ENCODE measurements at regions not wholly inside any gene's neighbourhood (a gene's known extent, or its start where the extent isn't known, plus 50 kb on each side); places are given as distances from the start of the nearest gene placed in this dataset.
"Not testable (repeated sequence)": the region's sequence is repeated elsewhere in the genome, so short reads cannot be mapped to it uniquely, and the experiment has no call there.

DNA sequence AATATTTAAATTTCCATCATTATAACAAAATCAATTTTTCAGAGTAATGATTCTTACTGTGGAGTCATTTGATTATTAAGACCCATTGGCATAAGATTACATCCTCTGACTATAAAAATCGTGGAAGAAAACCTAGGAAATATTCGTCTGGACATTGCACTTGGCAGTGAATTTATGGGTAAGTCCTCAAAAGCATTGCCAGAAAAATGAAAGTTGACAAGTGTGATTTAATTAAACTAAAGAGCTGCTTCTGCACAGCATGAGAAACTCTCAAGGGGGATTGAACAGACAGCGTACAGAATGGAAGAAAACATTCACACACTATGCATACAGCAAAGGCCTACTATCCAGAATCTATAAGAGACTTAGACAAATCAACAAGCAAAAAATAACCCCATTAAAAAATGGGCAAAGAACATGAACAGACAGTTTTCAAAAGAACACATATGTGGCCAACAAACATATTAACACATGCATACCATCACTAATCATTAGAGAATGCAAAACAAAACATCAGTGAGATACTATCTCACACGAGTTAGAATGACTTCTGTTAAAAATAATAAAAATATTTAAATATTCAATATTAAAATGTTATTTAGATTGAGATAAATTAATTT, 111.4 kb downstream of the CCDC74A start:
- not testable (repeated sequence) for DNase-seq (ENCODE audit: low read depth in 3 of 3)

DNA sequence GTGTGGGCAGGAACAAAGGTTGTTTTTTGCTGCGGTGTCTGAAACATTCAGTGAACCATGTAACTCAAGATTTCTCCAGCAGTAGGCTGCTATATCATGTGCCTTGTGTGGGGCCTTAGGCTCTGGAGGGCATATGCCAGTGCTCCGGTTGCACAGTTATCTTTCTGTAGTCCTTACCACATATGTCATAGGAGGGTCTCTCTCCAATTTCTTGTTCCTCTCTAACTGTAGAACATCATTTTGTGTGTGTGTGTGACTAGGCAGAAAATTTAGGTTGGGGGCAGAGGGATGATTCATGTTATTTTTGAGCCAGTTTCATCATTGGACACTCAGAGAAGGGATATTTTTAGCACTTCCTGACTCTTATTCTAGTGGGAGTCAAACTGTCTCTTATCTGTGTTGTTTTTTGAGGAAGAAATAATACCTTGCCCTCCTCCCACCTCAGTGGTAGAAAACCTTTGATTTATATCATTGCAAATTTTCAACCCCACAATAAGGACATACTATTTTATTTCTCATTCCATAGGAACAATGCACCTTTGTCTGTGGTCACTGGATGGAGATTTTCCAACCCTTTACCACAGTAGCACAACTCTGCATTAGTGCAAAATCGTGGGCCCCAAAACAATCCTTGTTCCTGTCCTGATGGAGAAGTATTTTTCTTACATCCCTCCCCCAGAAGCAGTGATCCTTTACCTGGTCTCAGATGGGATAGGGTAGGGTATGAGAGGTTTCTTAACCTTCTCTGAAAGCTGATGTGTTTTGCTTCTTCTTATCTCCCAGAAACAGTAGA, 113.9 kb downstream of the CCDC74A start:
- DNase-seq (ENCODE audit: low read depth in 3 of 3) = no peak

DNA sequence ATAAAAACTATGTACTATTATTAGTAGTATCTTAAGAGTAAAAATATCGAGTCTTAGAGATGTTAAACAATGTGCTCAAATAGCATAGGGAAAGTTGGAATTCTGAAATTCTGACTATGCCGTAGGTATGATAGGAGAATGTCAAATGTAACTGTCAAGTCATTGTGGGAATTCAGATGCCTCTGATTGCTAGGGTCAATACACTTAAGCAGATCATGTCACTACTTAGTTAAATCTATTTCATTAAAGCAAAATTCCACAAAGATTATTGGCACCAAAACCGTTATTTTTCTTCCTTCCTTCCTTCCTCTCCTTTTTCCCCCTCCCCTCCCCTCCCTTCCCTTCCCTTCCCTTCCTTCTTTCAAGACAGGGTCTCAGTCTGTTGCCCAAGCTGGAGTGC, 115.5 kb downstream of the CCDC74A start:
- not testable (repeated sequence) for DNase-seq (ENCODE audit: low read depth in 3 of 3)

DNA sequence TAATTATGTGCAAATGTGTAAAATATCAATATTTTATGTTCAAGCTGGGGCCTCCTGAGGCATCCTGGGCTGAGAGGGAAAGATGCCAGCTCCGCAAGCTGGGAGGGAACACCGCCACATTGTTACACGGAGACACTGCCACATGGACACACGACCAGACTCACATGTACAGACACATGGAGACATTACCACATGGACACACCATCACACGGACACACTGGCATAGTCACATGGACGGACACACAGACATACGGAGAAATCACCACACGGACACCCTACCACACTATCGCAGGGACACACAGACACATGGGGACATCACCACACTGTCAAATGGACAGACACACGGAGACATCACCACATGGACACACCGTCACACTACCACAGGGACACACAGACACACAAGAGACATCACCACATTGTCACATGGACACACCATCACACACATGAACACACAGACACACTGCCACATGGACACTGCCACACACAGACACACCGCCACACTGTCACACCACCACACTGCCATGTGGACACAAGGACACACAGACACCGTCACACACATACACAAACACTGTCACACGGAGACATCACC, 117.6 kb downstream of the CCDC74A start:
- DNase-seq (ENCODE audit: low read depth in 3 of 3) = no peak

DNA sequence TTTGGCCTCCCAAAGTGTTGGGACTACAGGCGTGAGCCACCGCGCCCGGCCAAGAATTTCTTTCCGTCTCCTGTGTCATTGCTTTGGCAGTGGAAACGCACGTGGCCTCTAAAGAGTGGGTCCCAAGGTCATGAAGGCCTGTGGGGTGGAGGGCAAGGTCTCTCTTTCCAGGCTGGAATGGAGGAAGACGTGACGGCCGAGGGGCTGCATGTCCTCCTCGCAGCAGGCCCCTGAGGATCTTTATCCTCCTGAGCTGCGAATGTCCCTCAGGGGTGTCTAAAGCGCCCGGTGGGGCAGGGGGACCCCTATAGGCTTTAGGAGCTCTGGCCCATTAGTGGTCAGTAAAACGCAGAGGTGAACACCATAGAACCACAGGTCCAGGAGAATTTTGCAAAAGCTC, 118.5 kb downstream of the CCDC74A start:
- not testable (repeated sequence) for DNase-seq (ENCODE audit: low read depth in 3 of 3)

DNA sequence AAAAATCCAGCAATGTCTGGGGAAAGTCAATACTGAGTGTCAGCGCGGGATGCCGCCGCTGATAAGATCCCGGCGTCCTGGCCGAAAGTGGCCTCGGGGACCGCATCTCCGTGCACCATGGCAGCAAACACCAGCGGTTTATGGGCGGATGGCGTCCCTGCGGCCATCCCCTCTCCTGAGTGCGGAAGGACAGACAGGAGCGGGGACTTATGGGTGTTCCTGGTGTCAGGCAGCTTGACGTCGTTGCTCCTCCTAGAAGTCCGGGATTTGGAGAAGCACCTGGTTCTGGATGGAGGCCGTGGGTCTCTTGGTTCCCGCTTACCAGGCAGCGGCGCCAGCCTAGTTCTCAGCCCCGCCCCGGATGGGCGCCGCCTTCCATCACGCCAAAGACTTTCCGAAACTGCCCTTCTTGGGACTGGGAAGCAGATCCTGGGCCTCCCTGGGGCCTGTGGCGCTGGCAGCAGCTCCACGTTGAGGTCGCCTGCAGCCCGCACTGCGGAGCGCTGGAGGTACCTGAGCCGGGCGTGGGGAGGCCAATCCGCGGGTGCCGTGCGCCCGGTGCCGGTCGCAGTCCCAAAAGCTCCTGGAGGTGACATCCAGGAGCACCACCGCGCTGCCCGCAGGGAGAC, 119.1 kb downstream of the CCDC74A start:
- no peak for DNase-seq (ENCODE audit: low read depth in 3 of 3)

DNA sequence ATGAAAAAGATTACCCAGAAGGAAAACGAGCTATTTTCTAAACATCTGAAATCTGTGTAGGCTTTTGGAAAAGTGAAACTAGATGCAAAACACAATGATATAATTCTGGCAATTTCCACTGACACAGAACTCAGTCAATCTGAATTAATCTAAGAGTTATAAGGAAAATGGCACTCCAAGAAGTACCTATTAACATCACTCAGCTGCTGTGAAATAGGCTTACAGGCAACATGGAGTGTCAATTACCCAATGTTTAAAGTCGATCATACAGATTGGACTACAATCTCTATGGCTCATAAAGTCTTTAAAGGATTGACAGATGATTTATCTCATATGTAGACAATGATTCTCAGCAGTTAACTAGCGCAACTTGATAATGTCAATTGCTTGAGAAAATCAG, 120.9 kb downstream of the CCDC74A start:
- not testable (repeated sequence) for DNase-seq (ENCODE audit: low read depth in 3 of 3)

DNA sequence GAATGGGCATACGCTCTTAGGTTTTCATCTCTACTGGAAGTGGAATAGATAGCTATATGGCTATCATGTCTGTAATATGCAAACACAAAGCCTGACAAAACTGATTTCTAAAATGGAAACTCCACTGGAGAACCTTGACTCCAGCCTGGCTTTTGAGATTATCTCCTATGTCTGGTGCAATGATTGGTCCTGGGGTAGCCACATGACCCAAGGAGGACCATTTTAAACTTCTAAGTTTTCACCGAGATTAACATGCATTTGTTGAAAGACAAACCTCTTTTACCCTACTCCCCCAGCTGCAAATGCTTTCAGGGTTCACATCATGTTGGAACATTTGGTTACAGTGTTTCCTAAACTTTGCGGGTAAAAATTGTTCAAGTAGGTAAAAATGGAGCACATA, 124.6 kb downstream of the CCDC74A start:
- DNase-seq (ENCODE audit: low read depth in 3 of 3) = not testable (repeated sequence)

DNA sequence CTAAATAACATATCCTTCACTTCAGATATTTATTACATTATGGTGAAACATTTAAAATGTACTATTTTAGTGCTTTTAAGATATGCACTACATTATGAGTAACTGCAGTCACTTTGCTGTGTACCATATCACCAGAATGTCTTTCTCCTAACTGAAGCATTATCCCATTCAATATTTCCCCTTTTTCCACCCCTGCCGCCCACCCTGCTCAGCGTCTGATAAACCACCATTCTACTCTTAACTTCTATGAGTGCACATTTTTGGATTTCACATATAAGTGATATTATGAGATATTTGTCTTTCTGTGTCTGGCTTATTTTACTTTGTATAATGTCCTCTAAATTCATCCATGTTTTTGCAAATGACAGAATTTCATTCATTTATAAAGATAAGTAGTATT, 126.4 kb downstream of the CCDC74A start:
- DNase-seq (ENCODE audit: low read depth in 3 of 3) = not testable (repeated sequence)

DNA sequence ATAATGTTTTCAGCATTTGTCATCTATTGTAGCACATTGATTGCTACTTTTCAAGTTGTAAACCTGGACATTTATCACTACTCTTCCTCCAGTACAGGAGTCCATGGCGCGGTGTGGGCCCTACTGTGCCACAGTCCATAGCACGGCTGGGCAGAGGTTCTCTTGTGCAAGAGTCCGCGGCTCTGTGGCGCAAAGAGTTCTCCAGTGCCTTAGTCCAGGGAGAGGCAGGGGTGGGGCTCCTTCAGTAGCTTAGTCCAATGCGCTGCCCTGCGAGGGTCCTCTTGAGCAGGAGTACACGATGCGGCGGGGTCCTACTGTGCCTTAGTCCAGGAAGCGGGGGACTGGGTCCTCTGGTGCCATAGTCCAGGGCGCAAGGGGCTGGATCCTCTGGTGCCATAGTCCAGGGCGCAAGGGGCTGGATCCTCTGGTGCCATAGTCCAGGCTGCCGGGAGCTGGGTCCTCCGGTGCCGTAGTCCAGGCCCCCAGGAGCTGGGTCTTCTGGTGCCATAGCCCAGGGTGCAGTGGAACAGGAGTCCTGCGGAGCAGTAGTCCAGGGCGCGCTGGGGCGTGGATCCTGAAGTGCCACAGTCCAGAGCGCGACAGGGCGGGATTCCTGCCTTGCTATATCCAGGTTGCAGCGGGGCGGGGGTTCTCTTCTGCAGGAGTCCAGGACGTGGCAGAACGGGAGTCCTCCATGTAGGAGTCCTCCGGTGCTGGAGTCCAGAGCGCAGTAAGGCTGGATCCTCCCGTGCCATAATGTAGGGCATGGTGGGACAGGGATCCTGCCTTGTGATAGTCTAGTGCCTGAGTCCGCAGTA, 129.3 kb downstream of the CCDC74A start:
- DNase-seq (ENCODE audit: low read depth in 3 of 3) = no peak

DNA sequence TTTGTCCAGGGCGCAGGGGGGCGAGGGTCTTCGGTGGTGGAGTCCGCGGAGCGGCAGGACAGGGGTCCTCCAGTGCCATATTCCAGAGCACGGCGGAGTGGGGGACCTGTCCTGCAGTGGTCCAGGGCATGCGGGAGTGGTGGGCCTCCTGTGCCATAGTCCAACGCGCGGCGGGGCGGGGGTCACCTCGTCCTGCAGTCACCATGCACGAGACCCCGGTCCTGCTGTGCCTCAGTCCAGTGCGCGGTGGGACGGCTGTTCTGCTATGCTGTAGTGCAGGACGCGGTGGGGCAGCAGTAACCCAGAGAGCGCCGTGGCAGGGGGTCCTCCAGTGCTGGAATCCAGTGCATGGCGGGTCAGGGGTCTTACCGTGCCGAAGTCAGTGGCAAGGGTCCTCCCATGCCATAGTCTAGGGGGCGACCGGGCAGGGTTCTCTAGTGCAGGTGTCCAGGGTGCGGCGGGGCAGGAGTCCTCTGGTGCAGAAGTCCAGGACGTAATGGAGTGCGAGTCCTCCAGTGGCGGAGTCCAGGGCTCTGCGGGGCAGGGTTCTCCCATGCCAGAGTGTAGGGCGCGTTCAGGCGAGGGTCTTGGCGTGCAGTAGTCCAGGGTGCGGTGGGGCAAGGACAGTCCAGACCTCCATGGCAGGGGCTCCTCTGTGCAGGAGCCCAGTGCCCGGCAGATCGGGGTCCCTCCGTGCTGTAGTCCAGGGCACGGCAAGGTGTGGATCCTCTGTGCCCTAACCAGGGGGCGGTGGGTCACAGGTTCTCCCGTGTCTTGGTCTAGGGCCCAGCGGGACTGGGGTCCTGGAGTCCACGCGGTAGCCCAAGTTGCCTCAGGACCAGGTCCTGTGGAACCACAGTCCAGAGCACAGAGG, 130.4 kb downstream of the CCDC74A start:
- no peak for DNase-seq (ENCODE audit: low read depth in 3 of 3)

DNA sequence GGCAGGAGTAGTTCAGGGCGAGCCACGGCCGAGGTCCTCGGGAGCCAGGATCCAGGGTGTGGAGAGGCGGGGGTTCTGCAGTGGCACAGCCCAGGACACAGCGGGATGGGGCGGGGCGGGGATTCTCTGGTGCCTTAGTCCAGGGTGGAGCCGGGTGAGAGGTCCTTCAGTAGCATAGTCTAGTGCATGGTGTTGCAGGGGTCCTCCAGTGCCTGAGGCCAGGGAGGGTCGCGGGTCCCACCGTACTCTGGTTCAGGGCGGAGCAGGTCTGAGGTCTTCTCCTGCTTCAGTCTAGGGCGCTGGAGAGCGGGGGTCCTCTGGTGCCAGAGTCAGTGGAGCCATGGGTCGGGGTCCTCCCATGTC, 131.1 kb downstream of the CCDC74A start:
- DNase-seq (ENCODE audit: low read depth in 3 of 3) = no peak

DNA sequence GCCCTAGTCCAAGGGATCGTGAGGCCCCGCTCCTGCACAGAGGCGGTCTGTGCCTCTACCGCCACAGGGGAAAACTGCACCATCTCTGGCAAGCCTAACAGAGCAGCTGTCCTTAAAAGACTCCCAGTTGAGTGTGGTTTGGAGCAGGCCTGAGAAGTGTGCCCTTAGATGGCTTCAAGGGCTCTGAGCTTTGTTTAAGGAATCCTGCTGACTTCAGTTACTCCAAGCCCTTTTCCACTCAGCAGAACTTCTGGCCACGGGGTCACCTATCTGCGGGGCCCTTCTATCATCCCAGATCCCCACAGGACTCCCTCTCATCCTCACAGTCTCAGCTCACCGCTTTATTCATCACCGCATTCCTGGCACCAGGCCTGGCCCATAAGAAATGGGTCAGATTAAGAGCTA, 131.5 kb downstream of the CCDC74A start:
- no peak for DNase-seq (ENCODE audit: low read depth in 3 of 3)

DNA sequence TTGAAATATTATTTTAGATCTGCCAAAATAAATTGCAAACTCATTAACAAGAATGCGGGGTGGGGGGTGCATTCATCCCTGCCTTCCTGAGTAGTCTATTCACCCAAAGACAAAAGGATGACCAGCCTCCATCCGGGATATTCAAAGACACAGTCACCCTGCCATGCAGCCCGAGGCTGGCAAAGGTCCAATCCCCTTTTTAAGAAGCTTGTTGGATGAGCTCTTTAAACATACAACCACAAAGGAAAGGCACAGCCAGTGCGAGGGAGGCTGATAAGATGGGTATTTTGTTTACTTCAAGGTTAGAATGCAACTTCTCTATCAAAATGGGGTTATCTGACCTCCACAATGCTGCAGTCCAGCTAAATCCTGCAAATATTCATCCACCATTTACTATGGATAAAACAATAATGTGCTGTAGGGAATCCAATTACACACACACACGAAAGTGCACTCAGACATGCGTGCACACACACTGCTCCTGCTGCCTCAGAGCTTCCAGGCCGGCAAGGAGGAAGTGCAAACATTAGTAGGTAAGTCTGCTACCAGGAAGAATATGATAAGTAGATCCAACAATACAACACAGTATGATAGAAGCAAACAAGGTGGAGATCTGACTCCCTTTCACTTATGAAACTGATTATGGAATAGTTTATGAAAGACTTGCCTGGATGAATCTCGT, 133.6 kb downstream of the CCDC74A start:
- DNase-seq (ENCODE audit: low read depth in 3 of 3) = not testable (repeated sequence)

DNA sequence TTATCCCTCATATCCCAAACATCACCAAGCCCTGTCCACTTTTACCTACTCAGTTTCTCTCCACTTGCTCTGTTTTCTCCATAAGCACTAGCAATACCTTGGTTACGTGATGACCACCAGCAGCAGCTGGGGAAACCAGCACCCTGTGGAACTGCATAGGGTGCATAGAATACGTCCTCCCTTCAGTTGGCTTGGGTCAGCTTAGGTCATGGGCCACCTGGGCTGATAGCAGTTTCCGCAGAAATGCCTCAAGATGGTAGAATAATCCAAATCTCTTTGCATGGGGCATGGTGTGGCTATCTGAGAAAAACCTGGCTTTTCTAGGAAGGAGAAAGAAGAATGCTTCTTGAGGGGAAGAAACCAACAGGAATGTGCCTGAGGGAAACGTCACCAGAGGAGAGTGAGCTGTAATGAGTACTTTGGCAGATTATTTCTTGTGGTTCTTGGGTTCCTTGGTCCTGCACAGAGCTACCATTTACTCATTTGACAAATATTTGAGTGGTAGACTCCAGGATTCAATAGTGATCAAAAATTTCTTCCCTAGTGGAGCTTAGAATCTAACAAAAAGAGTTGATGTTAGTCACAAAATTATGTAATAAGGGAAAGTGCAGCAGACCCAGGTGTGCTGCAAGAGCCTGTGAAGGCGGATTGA, 134.3 kb downstream of the CCDC74A start:
- not testable (repeated sequence) for DNase-seq (ENCODE audit: low read depth in 3 of 3)

DNA sequence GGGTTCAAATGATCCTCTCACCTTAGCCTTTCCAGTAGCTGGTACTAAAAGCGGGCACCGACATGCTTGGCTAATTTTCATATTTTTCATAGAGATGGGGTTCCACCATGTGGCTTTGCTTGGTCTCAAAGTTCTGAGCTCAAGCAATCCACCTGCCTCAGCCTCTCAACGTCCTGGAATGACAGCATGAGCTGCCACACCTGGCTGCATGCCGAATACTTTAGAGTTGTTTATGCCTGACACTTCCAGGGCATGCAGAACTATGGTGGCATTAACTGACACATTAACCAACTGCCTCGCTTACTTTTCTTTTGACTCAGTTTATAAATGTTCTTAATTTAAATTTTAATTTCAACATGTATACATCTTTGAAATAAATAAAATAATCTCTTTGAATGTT, 135.8 kb downstream of the CCDC74A start:
- DNase-seq (ENCODE audit: low read depth in 3 of 3) = not testable (repeated sequence)

DNA sequence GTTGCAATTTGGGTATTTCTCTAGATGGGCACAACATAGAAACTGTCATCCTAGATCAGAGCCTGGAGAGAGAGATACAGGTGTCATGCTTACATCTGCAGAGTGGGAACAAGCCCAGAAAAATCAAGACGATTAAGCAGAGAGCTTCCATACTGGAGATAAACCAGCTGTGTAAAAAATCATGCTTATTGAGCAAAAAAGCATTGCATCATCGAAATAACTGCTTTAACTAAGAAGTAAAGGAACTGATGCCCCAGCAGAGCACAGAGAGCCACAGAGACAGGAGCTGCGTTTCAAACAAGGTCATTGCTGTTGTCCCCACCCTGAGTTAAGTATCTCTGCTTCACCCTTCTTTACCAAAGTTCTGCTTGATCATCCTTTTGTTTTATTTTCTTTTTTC, 138.0 kb downstream of the CCDC74A start:
- not testable (repeated sequence) for DNase-seq (ENCODE audit: low read depth in 3 of 3)

DNA sequence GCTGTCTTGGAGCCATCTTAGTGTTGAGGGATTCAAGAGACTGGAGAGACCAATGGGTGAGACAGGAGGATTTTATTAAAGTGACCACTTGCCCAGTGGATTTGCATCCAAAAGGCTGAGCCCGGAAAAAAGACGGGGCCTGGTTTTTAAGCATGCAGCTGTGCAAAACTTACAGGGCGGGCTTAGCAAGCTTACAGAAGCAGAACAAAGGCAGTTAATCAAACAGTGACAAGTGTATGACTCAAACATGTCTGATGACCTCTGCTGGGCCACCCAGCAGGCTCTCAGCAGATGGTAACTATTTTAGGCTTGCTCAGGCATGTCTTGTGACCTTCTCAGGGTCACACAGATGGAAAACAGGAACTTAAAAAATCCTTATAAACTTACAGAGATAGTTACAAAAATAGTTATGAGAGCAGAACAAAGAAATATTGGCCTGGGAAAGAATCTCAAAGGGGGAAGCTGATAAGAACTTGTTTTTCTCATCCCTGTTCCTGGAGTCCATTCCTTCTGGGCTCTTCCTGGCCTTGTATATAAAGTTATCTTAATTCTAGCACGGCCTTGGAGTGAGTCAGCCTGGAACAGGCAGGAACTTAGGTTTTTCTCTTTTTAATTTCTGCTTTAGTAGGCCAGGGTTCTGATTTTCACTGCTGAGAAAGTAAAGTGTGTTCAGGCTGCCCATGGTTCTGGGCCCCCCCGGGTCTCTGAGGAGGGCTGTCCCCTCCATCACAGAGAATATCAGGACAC, 141.3 kb downstream of the CCDC74A start:
- not testable (repeated sequence) for DNase-seq (ENCODE audit: low read depth in 3 of 3)
